ENCODE measurements at regions not wholly inside any gene's neighbourhood (a gene's known extent, or its start where the extent isn't known, plus 50 kb on each side); places are given as distances from the start of the nearest gene placed in this dataset.
"Not testable (repeated sequence)": the region's sequence is repeated elsewhere in the genome, so short reads cannot be mapped to it uniquely, and the experiment has no call there.

DNA sequence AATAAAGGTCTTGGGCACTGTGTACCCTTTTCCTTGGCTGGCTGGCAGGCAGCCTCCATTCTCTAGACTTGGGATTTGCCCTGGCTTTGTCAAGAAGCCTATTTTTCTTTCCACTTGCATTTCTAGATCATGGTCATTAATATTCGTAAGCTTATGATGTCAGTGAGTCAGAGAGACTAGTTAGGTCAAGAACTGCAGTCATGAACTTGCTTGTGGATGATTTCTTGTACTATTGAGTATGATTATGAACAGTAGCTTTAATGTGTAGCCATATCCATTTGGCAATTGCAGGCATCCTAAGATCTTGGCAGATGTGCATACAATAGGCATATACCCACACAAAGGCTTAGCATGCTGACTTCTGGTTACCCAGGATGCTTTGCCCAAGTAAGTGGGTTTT lies 186.8 kb upstream of the CLINT1 start:
- TF ChIP-seq, protein P1, sequence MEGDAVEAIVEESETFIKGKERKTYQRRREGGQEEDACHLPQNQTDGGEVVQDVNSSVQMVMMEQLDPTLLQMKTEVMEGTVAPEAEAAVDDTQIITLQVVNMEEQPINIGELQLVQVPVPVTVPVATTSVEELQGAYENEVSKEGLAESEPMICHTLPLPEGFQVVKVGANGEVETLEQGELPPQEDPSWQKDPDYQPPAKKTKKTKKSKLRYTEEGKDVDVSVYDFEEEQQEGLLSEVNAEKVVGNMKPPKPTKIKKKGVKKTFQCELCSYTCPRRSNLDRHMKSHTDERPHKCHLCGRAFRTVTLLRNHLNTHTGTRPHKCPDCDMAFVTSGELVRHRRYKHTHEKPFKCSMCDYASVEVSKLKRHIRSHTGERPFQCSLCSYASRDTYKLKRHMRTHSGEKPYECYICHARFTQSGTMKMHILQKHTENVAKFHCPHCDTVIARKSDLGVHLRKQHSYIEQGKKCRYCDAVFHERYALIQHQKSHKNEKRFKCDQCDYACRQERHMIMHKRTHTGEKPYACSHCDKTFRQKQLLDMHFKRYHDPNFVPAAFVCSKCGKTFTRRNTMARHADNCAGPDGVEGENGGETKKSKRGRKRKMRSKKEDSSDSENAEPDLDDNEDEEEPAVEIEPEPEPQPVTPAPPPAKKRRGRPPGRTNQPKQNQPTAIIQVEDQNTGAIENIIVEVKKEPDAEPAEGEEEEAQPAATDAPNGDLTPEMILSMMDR (IDR thresholded peaks at IDR 0.05; ENCODE audit: unreplicated experiment) = no peak
- no TSS peak for BruUV-seq (replicated peaks)
- ChIA-PET POLR2A (interaction anchor here (0.7 kb wide), 1 partner anchor 328 kb away, joined by 3 read pairs; no protein-coding TSS in a partner anchor), CTCF (interaction anchor here (0.6 kb wide), 1 partner anchor 857 kb away, joined by 4 read pairs; no protein-coding TSS in a partner anchor)
- Mint-ChIP-seq H3K9me3 (ENCODE audit: unreplicated experiment) (no peaks in the 10 kb centered on the region), H3K27ac (ENCODE audit: low read depth, unreplicated experiment) (no peak overlapping the region), H3K4me3 (ENCODE audit: unreplicated experiment) (no peak overlapping the region), H3K27me3 (ENCODE audit: insufficient read depth, unreplicated experiment) (no peaks in the 10 kb centered on the region), H3K36me3 (ENCODE audit: insufficient read depth, unreplicated experiment) (no peaks in the 10 kb centered on the region), H3K4me1 (ENCODE audit: insufficient read depth, unreplicated experiment) (no peaks in the 10 kb centered on the region)
- DNase-seq (ENCODE audit: unreplicated experiment) = no peak
- intact Hi-C loops (cut with micrococcal nuclease) = no loop called here

DNA sequence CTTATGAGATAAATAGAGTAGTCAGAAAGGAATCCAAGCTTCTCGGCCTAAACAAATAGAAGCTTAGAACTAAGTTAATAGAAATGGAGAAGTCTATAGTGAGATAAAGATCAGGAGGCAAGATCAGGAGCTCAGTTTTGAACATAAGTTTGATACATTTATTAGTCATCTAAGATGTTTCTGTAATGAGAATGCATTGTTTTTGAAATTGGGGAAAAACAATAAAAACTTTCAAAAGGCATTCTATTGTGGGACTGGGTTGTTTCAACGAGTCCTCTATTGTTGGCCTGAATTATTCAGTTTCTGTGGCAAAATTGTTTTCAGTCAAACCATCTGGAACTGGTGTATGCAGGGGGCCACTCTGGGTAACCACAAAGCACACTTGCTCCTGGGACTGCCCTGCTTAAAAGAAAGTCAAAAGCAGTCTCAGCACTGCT lies 181.0 kb upstream of the CLINT1 start:
- Mint-ChIP-seq H3K27ac (ENCODE audit: low read depth, unreplicated experiment) (no peak overlapping the region), H3K4me3 (ENCODE audit: unreplicated experiment) (no peak overlapping the region), H3K9me3 (ENCODE audit: unreplicated experiment) (peaks cover 3% of the 10 kb centered on the region), H3K4me1 (ENCODE audit: insufficient read depth, unreplicated experiment) (peaks cover 10% of the 10 kb centered on the region), H3K27me3 (ENCODE audit: insufficient read depth, unreplicated experiment) (no peaks in the 10 kb centered on the region), H3K36me3 (ENCODE audit: insufficient read depth, unreplicated experiment) (no peaks in the 10 kb centered on the region)
- ChIA-PET CTCF (interaction anchor here (0.5 to 2.1 kb wide), 3 partner anchors 16 to 1013 kb away, joined by 3 to 11 read pairs (median 5); no protein-coding TSS in a partner anchor), POLR2A (interaction anchor here (0.9 to 1.1 kb wide), 2 partner anchors 15 to 272 kb away, joined by 3 read pairs; no protein-coding TSS in a partner anchor)
- no peak for DNase-seq (ENCODE audit: unreplicated experiment)
- TF ChIP-seq, protein P1 (IDR thresholded peaks at IDR 0.05; ENCODE audit: unreplicated experiment) = no peak
- intact Hi-C loops (cut with micrococcal nuclease) = no loop called here
- BruUV-seq (replicated peaks) = no TSS peak

DNA sequence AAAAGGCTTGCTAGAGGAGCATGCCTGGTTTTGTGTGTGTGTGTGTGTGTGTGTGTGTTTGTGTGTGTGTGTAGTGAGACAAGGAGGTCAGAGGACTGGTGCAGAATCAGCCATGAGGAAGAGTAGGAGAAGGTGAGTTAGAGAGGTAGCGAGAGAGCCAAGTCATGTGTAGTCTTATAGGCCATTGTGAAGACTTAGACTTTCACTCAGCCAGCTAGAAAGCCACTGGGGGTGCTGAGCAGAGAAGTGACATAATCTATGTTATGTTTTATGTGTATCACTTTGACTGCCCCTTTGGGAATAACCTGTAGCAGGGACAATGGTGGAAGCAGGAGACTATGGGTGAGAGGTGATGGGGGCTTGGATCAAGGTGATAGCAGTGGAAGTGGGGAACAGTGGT lies 180.5 kb upstream of the CLINT1 start:
- Mint-ChIP-seq H3K4me3 (ENCODE audit: unreplicated experiment) (no peak overlapping the region), H3K27ac (ENCODE audit: low read depth, unreplicated experiment) (no peak overlapping the region), H3K4me1 (ENCODE audit: insufficient read depth, unreplicated experiment) (peaks cover 10% of the 10 kb centered on the region), H3K36me3 (ENCODE audit: insufficient read depth, unreplicated experiment) (no peaks in the 10 kb centered on the region), H3K9me3 (ENCODE audit: unreplicated experiment) (peaks cover 8% of the 10 kb centered on the region), H3K27me3 (ENCODE audit: insufficient read depth, unreplicated experiment) (no peaks in the 10 kb centered on the region)
- DNase-seq (ENCODE audit: unreplicated experiment) = no peak
- ChIA-PET CTCF (interaction anchor here (2.1 kb wide), 1 partner anchor 36 kb away, joined by 11 read pairs; no protein-coding TSS in a partner anchor), POLR2A (interaction anchor here (0.9 to 1.1 kb wide), 2 partner anchors 16 to 271 kb away, joined by 3 read pairs; no protein-coding TSS in a partner anchor)
- intact Hi-C loops (cut with micrococcal nuclease) = no loop called here
- TF ChIP-seq, protein P1 (IDR thresholded peaks at IDR 0.05; ENCODE audit: unreplicated experiment) = no peak
- BruUV-seq (replicated peaks) = no TSS peak

DNA sequence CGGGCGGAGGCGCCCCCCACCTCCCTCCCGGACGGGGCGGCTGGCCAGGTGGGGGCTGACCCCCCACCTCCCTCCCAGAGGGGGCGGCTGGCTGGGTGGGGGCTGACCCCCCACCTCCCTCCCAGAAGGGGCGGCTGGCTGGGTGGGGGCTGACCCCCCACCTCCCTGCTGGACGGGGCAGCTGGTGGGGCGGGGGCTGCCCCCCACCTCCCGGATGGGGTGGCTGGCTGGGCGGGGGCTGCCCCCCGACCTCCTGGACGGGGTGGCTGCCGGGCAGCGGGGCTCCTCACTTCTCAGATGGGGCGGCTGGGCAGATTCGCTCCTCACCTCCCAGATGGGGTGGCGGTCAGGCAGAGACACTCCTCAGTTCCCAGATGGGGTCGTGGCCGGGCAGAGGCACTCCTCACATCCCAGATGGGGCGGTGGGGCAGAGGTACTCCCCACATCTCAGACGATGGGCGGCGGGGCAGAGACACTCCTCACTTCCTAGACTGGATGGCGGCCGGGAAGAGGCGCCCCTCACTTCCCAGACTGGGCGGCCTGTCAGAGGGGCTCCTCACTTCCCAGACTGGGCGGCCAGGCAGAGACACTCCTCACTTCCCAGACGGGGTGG lies 178.1 kb upstream of the CLINT1 start:
- intact Hi-C loops (cut with micrococcal nuclease); POLR2A ChIA-PET; DNase-seq (ENCODE audit: unreplicated experiment); H3K4me1 Mint-ChIP-seq (ENCODE audit: insufficient read depth, unreplicated experiment); H3K4me3 Mint-ChIP-seq (ENCODE audit: unreplicated experiment); H3K27me3 Mint-ChIP-seq (ENCODE audit: insufficient read depth, unreplicated experiment); H3K27ac Mint-ChIP-seq (ENCODE audit: low read depth, unreplicated experiment); H3K36me3 Mint-ChIP-seq (ENCODE audit: insufficient read depth, unreplicated experiment); H3K9me3 Mint-ChIP-seq (ENCODE audit: unreplicated experiment); BruUV-seq (replicated peaks): not testable (repeated sequence)
- CTCF ChIA-PET = interaction anchor here (0.6 kb wide), 1 partner anchor 1096 kb away, joined by 3 read pairs; no protein-coding TSS in a partner anchor

DNA sequence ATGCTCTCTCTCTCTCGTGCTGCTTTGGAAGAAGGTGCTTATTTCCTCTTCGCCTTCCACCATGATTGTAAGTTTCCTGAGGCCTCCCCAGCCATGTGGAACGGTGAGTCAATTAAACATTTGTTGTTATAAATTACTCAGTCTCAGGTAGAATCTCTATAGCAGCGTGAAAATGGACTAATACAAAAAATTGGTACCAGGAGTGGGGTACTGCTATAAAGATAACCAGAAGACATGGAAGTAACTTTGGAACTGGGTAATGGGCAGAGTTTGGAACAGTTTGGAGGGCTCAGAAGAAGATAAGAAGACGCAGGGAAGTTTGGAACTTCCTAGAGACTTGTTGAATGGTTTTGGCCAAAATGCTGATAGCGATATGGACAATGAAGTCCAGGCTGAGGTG lies 175.6 kb upstream of the CLINT1 start:
- H3K27me3 Mint-ChIP-seq (ENCODE audit: insufficient read depth, unreplicated experiment); intact Hi-C loops (cut with micrococcal nuclease); POLR2A ChIA-PET; H3K27ac Mint-ChIP-seq (ENCODE audit: low read depth, unreplicated experiment); H3K36me3 Mint-ChIP-seq (ENCODE audit: insufficient read depth, unreplicated experiment); H3K4me3 Mint-ChIP-seq (ENCODE audit: unreplicated experiment); CTCF ChIA-PET; H3K4me1 Mint-ChIP-seq (ENCODE audit: insufficient read depth, unreplicated experiment); DNase-seq (ENCODE audit: unreplicated experiment); BruUV-seq (replicated peaks); H3K9me3 Mint-ChIP-seq (ENCODE audit: unreplicated experiment): not testable (repeated sequence)
